HL-60 (cell line): ENCODE measurements at regions not wholly inside any gene's neighbourhood (a gene's known extent, or its start where the extent isn't known, plus 50 kb on each side); places are given as distances from the start of the nearest gene placed in this dataset.

Experiments used
- CTCF ChIP-seq: IDR thresholded peaks from one replicate; pipeline ENCODE4 v1.5.1; 2011; ENCODE audit warnings: low read length, control low read depth, inconsistent platforms; ENCODE audit not compliant: insufficient read depth
- GABPA ChIP-seq: IDR thresholded peaks from 2 replicates; pipeline ENCODE4 v1.6.1; 2012; ENCODE audit warnings: low read depth
- POLR2AphosphoS5 ChIP-seq: IDR thresholded peaks from 2 replicates; pipeline ENCODE4 v1.6.1; 2012; ENCODE audit warnings: low read depth
- REST ChIP-seq: IDR thresholded peaks from 2 replicates; pipeline ENCODE4 v1.6.1; 2012; ENCODE audit warnings: low read depth; ENCODE audit not compliant: insufficient replicate concordance
- SPI1 ChIP-seq: IDR thresholded peaks from 2 replicates; pipeline ENCODE4 v1.6.1; 2012; ENCODE audit warnings: low read depth, mild to moderate bottlenecking, borderline replicate concordance

- TF ChIP-seq CTCF, result no peak
- no peak for TF ChIP-seq POLR2AphosphoS5
- TF ChIP-seq REST, result no peak
- TF ChIP-seq GABPA, result no peak
- no peak for TF ChIP-seq SPI1
These were observed 143.3 kb downstream of the CTH start for GRCh38 chr1:70554341-70554740.
